Esophagus squamous epithelium (tissue), 5 donors: ENCODE measurements at regions not wholly inside any gene's neighbourhood (a gene's known extent, or its start where the extent isn't known, plus 50 kb on each side); places are given as distances from the start of the nearest gene placed in this dataset.

Experiments
- DNase-seq: peaks from one replicate; lab custom pipeline; 2025; lab: John Stamatoyannopoulos, UW
- H3K27ac ChIP-seq, 4 donors: fragments of 200-600 bp; sonication (generic); one replicate each; pipeline ENCODE4 v1.5.1; 2016 to 2019; ENCODE audit warnings: mild to moderate bottlenecking in 1 of 4
- H3K27me3 ChIP-seq, 4 donors: fragments of 200-600 bp; sonication (generic); 1 replicate in 3 of 4; 2 replicates in 1 of 4; pipeline versions ENCODE4 v1.5.1 to v1.6.0; 2017 to 2021; ENCODE audit warnings: antibody characterized with exemption in 1 of 4
- H3K36me3 ChIP-seq, 3 donors: fragments of 200-600 bp; sonication (generic); one replicate each; pipeline ENCODE4 v1.5.1; 2016 to 2019
- H3K4me1 ChIP-seq, 3 donors: fragments of 200-600 bp; sonication (generic); one replicate each; pipeline ENCODE4 v1.5.1; 2017 to 2019
- H3K4me3 ChIP-seq, 4 donors: fragments of 200-600 bp; sonication (generic); 1 replicate in 3 of 4; 2 replicates in 1 of 4; pipeline ENCODE4 v1.5.1; 2016 to 2019; ENCODE audit warnings: mild to moderate bottlenecking in 2 of 4, moderate library complexity in 1 of 4
- H3K9me3 ChIP-seq, 3 donors: fragments of 200-600 bp; sonication (generic); one replicate each; pipeline ENCODE4 v1.5.1; 2016 to 2019
- POLR2A ChIP-seq, 4 donors: fragments of 450-650 bp; IDR thresholded peaks; one replicate each; pipeline ENCODE4 v1.6.1; 2017; ENCODE audit warnings: antibody characterized with exemption in 4 of 4, mild to moderate bottlenecking in 4 of 4, moderate library complexity in 3 of 4
- WGBS, 2 donors: methylation state at CpG; one replicate each; pipeline ENCODE4 v1.1.5; 2018; 5-methylcytosine and 5-hydroxymethylcytosine counted together
- intact Hi-C: fragments of 100-400 bp; cut with DNase I; formaldehyde crosslinking; loops from one replicate; pipeline ENCODE4 v1.15.0; 2022
- TF ChIP-seq, protein P1 (sequence below), 6 experiments: fragments of 450-650 bp in 4 of 6; fragments of 200-600 bp in 2 of 6; sonication (generic) in 2 of 6; IDR thresholded peaks; one replicate each; pipeline ENCODE4 v1.5.1; 2016 to 2019; ENCODE audit warnings: antibody characterized with exemption in 6 of 6, mild to moderate bottlenecking in 4 of 6, moderate library complexity in 4 of 6
- donor health status: DM: yes; HTN: yes; CAD: no.

DNA sequence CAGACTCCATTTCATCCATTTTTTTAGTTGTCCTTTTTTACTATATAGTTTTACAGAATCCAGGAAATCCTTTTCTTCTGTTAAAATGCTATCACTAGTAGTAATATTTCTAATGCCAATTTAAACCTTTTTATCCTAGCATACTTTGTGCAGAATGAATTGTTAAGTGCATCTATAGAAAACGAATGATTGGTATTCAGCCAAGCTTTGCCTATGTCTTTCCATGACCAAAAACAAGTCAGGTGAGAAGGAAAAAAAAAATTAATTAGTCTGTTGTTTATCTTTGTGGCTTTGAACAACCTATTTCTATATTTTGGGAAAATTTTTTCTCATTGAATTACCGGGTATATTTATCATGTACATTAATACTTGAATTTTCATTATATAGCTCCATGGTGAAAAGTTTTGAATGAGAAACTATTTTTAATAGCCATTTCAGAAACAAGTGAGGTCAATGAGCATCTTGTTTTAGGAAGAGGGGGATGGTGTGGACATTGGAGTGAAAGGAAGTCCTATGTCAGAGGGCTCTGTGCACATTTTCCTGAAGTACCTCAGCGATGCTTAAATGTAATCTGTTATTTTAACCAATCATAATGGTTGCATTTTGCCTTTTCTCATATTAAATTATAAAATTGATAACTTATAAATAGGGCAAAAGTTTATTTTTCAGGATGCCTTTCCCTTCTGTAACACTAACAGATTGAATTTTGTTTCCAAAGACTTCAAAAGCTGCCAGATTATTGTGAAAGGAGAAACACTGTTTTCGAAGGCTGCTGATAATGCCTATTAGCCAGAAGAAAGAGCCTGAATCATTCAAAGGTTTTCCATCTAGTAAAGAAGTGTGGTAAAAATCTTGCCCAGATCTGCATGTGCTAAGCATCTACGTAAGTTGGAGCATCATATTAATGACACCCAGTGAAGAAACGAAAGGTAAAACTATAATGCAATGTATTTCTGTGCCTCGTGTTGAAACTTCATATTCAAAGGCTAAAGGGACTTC, 73.8 kb upstream of the S1PR1 start:
- peak overlapping the region in 3 of 4 donors; percentile 27 to 56 (median 51) for H3K27ac ChIP-seq
- no peak for DNase-seq
- H3K36me3 ChIP-seq = no peaks in the 10 kb centered on the region
- WGBS, 2 donors = 68 to 72% methylated on average over 7 of the region's 7 CpGs
- no peak overlapping the region for H3K4me3 ChIP-seq
- intact Hi-C loops = no loop called here
- no peaks in the 10 kb centered on the region for H3K9me3 ChIP-seq
- H3K27me3 ChIP-seq = no peaks in the 10 kb centered on the region
- TF ChIP-seq, protein P1, sequence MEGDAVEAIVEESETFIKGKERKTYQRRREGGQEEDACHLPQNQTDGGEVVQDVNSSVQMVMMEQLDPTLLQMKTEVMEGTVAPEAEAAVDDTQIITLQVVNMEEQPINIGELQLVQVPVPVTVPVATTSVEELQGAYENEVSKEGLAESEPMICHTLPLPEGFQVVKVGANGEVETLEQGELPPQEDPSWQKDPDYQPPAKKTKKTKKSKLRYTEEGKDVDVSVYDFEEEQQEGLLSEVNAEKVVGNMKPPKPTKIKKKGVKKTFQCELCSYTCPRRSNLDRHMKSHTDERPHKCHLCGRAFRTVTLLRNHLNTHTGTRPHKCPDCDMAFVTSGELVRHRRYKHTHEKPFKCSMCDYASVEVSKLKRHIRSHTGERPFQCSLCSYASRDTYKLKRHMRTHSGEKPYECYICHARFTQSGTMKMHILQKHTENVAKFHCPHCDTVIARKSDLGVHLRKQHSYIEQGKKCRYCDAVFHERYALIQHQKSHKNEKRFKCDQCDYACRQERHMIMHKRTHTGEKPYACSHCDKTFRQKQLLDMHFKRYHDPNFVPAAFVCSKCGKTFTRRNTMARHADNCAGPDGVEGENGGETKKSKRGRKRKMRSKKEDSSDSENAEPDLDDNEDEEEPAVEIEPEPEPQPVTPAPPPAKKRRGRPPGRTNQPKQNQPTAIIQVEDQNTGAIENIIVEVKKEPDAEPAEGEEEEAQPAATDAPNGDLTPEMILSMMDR (IDR thresholded peaks at IDR 0.05) = no peak
- TF ChIP-seq POLR2A (IDR thresholded peaks at IDR 0.05) = no peak
- no peaks in the 10 kb centered on the region for H3K4me1 ChIP-seq

DNA sequence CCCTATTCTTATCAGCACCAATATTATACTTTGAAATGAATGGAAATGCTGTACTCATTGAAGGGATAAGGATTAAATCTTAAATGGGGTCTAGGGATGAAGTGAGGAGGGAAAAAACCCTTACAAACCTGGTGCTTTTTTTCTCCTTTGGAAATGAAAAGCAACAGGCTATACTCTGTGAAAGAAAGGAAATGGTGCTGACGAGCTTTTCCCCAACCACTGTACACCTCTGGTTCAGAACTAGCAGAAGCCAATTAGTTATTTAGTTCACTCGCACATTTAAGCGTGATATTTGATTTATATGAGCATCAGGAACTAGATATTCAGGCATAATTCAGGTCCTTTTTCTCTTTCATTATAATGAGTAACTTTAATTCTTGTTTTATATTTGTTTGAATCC, 74.5 kb upstream of the S1PR1 start:
- H3K27ac ChIP-seq = peak overlapping the region in 3 of 4 donors; percentile 27 to 56 (median 39)
- no peaks in the 10 kb centered on the region for H3K9me3 ChIP-seq
- no peaks in the 10 kb centered on the region for H3K36me3 ChIP-seq
- no peak for DNase-seq
- H3K27me3 ChIP-seq = no peaks in the 10 kb centered on the region
- H3K4me3 ChIP-seq = no peak overlapping the region
- H3K4me1 ChIP-seq = no peaks in the 10 kb centered on the region
- TF ChIP-seq, protein P1 (IDR thresholded peaks at IDR 0.05) = no peak
- no peak for TF ChIP-seq POLR2A (IDR thresholded peaks at IDR 0.05)
- 65 to 68% methylated on average over 3 of the region's 3 CpGs for whole genome bisulfite sequencing, 2 donors
- intact Hi-C loops = no loop called here

DNA sequence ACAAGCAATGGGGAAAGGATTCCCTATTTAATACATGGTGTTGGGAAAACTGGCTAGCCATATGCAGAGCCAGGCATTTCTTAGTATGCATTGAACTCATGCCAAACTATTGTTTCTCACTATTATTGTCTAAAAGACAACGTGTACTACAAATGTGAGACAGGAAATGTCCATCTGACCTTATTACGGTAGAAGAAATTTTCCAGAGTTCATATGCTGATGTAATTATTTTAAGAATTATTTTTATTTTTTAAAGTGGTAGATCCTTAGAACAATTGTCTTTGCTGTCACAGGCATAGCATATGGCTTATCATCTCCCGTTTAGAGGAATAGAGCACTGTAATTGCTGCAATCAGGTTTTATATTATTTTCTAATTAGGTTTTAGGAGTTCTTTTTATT, 75.2 kb upstream of the S1PR1 start:
- intact Hi-C loops = no loop called here
- H3K27ac ChIP-seq = peak overlapping the region in 3 of 4 donors; percentile 27 to 56 (median 56)

DNA sequence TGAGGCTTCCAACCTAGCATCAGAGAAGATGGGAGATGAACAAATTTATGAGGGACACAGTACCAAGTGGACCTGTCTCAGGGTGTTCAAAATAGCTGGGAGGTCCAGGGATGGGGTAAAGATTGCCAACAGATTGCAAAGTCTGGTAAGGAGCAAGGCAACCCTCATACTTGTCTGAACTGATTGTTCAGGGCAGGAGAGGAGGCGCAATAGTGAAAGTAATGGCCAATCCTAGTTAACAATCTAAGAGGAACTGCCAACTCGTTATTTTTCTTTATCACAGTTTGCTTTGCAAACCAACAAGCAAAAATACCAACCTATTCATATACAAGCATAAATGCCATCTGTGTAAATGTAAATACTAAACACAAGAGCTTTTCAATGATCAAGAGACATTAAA, 78.4 kb upstream of the S1PR1 start:
- intact Hi-C loops = no loop called here
- 77 to 85% methylated on average over 2 of the region's 2 CpGs for WGBS, 2 donors
- TF ChIP-seq, protein P1 (IDR thresholded peaks at IDR 0.05) = no peak
- TF ChIP-seq POLR2A (IDR thresholded peaks at IDR 0.05) = no peak
- Histone ChIP-seq H3K27ac (no peak overlapping the region), H3K27me3 (no peaks in the 10 kb centered on the region), H3K36me3 (no peaks in the 10 kb centered on the region), H3K4me3 (no peak overlapping the region), H3K4me1 (no peaks in the 10 kb centered on the region), H3K9me3 (no peaks in the 10 kb centered on the region)
- DNase-seq = no peak

More for the DNA sequence above, 75.2 kb upstream of the S1PR1 start:
- WGBS, 2 donors = 50 to 78% methylated on average over 3 of the region's 3 CpGs
- no peak for TF ChIP-seq POLR2A (IDR thresholded peaks at IDR 0.05)
- TF ChIP-seq, protein P1 (IDR thresholded peaks at IDR 0.05) = no peak
- H3K9me3 ChIP-seq = no peaks in the 10 kb centered on the region
- no peak overlapping the region for H3K4me3 ChIP-seq
- H3K27me3 ChIP-seq = no peaks in the 10 kb centered on the region
- DNase-seq = no peak
- no peaks in the 10 kb centered on the region for H3K36me3 ChIP-seq
- no peaks in the 10 kb centered on the region for H3K4me1 ChIP-seq

DNA sequence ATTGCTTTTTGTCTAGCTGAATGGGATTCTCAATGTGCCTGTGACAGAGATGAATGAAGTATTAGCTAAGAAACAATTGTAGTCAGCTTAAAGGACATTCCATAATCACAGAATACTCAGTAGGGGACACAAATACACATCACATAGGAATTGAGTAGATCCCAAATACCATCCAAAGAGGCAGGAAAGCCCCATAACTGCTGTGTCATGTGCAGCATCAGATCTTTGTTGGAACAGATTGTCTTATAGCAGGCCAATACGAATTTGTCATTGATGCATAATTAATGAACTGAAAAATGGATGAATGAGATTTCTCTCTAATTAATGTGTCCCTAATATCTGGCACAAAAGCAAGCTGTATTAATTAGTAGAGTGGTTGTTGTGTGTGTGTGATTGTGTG, 82.3 kb upstream of the S1PR1 start:
- Histone ChIP-seq H3K4me3 (no peak overlapping the region), H3K36me3 (no peaks in the 10 kb centered on the region), H3K27ac (no peak overlapping the region), H3K27me3 (no peaks in the 10 kb centered on the region), H3K4me1 (no peaks in the 10 kb centered on the region), H3K9me3 (no peaks in the 10 kb centered on the region)
- intact Hi-C loops = no loop called here
- 50 to 70% methylated on average over 1 of the region's 1 CpG for WGBS, 2 donors
- TF ChIP-seq, protein P1 (IDR thresholded peaks at IDR 0.05) = no peak
- TF ChIP-seq POLR2A (IDR thresholded peaks at IDR 0.05) = no peak
- DNase-seq = no peak
